NT2/D1 (cell line): ENCODE measurements at regions not wholly inside any gene's neighbourhood (a gene's known extent, or its start where the extent isn't known, plus 50 kb on each side); places are given as distances from the start of the nearest gene placed in this dataset.

Source experiments
- YY1 ChIP-seq: IDR thresholded peaks from 2 replicates; pipeline ENCODE4 v1.6.1; 2011; ENCODE audit not compliant: insufficient read length, insufficient read depth
- ZNF274 ChIP-seq: IDR thresholded peaks from 2 replicates; pipeline ENCODE4 v1.6.1; 2011; ENCODE audit warnings: mild to moderate bottlenecking, low read depth, low read length

- TF ChIP-seq ZNF274 (no peak), YY1 (no peak)
Measured at GRCh38 chrX:27883468-27884092, 75.8 kb downstream of the MAGEB10 start.
